Liver (tissue), 8 donors: ENCODE measurements at regions not wholly inside any gene's neighbourhood (a gene's known extent, or its start where the extent isn't known, plus 50 kb on each side); places are given as distances from the start of the nearest gene placed in this dataset.

Source experiments
- DNase-seq: peaks from one replicate; pipeline ENCODE4 v3.0.0-alpha.2; 2017; ENCODE audit warnings: low spot score
- H3K27ac ChIP-seq, 2 donors: one replicate each; pipeline ENCODE4 v1.7.0; 2013; ENCODE audit warnings: inconsistent platforms in 2 of 2, low read length in 2 of 2, control low read depth in 1 of 2, low read depth in 1 of 2, mild to moderate bottlenecking in 1 of 2
- H3K27me3 ChIP-seq, 4 donors: one replicate each; pipeline versions ENCODE4 v1.6.1 to v1.7.0; 2013; ENCODE audit warnings: low read length in 3 of 4, inconsistent platforms in 1 of 4, mild to moderate bottlenecking in 1 of 4, moderate library complexity in 1 of 4; ENCODE audit not compliant: control insufficient read depth in 4 of 4, insufficient read depth in 4 of 4
- H3K36me3 ChIP-seq, 4 donors: one replicate each; pipeline versions ENCODE4 v1.6.1 to v1.7.0; 2013; ENCODE audit warnings: low read length in 3 of 4, mild to moderate bottlenecking in 3 of 4, low read depth in 1 of 4, moderate library complexity in 1 of 4; ENCODE audit not compliant: control insufficient read depth in 4 of 4, insufficient read depth in 3 of 4
- H3K4me1 ChIP-seq, 4 donors: one replicate each; pipeline versions ENCODE4 v1.6.1 to v1.7.0; 2013; ENCODE audit warnings: low read length in 3 of 4, mild to moderate bottlenecking in 3 of 4, moderate library complexity in 1 of 4; ENCODE audit not compliant: control insufficient read depth in 4 of 4, insufficient read depth in 4 of 4
- H3K4me3 ChIP-seq, 3 donors: one replicate each; pipeline versions ENCODE4 v1.6.1 to v1.7.0; 2013; ENCODE audit warnings: low read length in 3 of 3, control low read depth in 1 of 3, low read depth in 1 of 3, mild to moderate bottlenecking in 1 of 3
- H3K9ac ChIP-seq, 2 donors: one replicate each; pipeline ENCODE4 v1.7.0; 2013; ENCODE audit warnings: low read length in 2 of 2, mild to moderate bottlenecking in 2 of 2, moderate library complexity in 2 of 2, control low read depth in 1 of 2, low read depth in 1 of 2
- H3K9me3 ChIP-seq, 4 donors: one replicate each; pipeline versions ENCODE4 v1.6.1 to v1.7.0; 2013; ENCODE audit warnings: low read length in 3 of 4; ENCODE audit not compliant: control insufficient read depth in 4 of 4
- ATF3 ChIP-seq: IDR thresholded peaks from 2 replicates; pipeline ENCODE4 v1.6.1; 2016; ENCODE audit warnings: antibody characterized with exemption
- CTCF ChIP-seq: fragments of 150-350 bp; IDR thresholded peaks from 2 replicates; pipeline ENCODE4 v1.5.1; 2017; ENCODE audit warnings: improper control_type of control experiment, low read depth, low read length; ENCODE audit not compliant: missing input control
- EGR1 ChIP-seq, 2 donors: IDR thresholded peaks; 2 replicates each; pipeline ENCODE4 v1.6.1; 2016 to 2018; ENCODE audit warnings: antibody characterized with exemption in 2 of 2, low read depth in 2 of 2
- FOXA2 ChIP-seq: IDR thresholded peaks from 2 replicates; pipeline ENCODE4 v1.6.1; 2016; ENCODE audit warnings: antibody characterized with exemption
- GABPA ChIP-seq, 2 donors: IDR thresholded peaks in 1 of 2; conservative IDR thresholded peaks in 1 of 2; 2 replicates each; pipeline ENCODE4 v1.6.1; 2016; ENCODE audit warnings: antibody characterized with exemption in 2 of 2, mild to moderate bottlenecking in 1 of 2, moderate library complexity in 1 of 2
- HNF4G ChIP-seq: IDR thresholded peaks from 2 replicates; pipeline ENCODE4 v1.6.1; 2016; ENCODE audit warnings: antibody characterized with exemption
- JUND ChIP-seq, 2 donors: IDR thresholded peaks; 2 replicates each; pipeline ENCODE4 v1.6.1; 2016; ENCODE audit warnings: antibody characterized with exemption in 2 of 2
- REST ChIP-seq: IDR thresholded peaks from 2 replicates; pipeline ENCODE4 v1.6.1; 2016; ENCODE audit warnings: antibody characterized with exemption, mild to moderate bottlenecking
- RXRA ChIP-seq, 2 donors: IDR thresholded peaks; 2 replicates each; pipeline ENCODE4 v1.6.1; 2017 to 2018; ENCODE audit warnings: antibody characterized with exemption in 2 of 2, mild to moderate bottlenecking in 1 of 2
- TAF1 ChIP-seq: conservative IDR thresholded peaks from 2 replicates; pipeline ENCODE4 v1.6.1; 2016; ENCODE audit warnings: antibody characterized with exemption, mild to moderate bottlenecking
- ZBTB33 ChIP-seq: IDR thresholded peaks from 2 replicates; pipeline ENCODE4 v1.6.1; 2016; ENCODE audit warnings: antibody characterized with exemption
- WGBS: extraction: QIAGEN DNeasy Blood & Tissue Kit; methylation state at CpG from one replicate; pipeline ENCODE4 v1.1.7; 2013; 5-methylcytosine and 5-hydroxymethylcytosine counted together
- donor health status: healthy.
- donor health status: healthy.
- donor health status: healthy.
- donor health status: healthy.
- donor health status: healthy.

GRCh38 chr5:162487528-162488525 lies 420.3 kb downstream of the GABRG2 start:
- H3K36me3 ChIP-seq, result no peaks in the 10 kb centered on the region
- 60% methylated on average over 7 of the region's 7 CpGs for WGBS
- H3K27me3 ChIP-seq, result no peaks in the 10 kb centered on the region
- no peak overlapping the region for H3K4me3 ChIP-seq
- no peak overlapping the region for H3K27ac ChIP-seq
- H3K9me3 ChIP-seq, result no peaks in the 10 kb centered on the region
- no peak for DNase-seq
- no peaks in the 10 kb centered on the region for H3K4me1 ChIP-seq
- no peak overlapping the region for H3K9ac ChIP-seq
- TF ChIP-seq ZBTB33 (no peak), TAF1 (no peak), JUND (IDR thresholded peaks at IDR 0.05) (no peak), EGR1 (IDR thresholded peaks at IDR 0.05; ENCODE audit: low read depth in 2 of 2) (no peak), ATF3 (no peak), HNF4G (no peak), REST (no peak)

- H3K4me3 ChIP-seq, result no peak overlapping the region
- H3K4me1 ChIP-seq, result no peaks in the 10 kb centered on the region
- H3K36me3 ChIP-seq, result no peaks in the 10 kb centered on the region
- no peak for DNase-seq
- no peak overlapping the region for H3K9ac ChIP-seq
- 61% methylated on average over 5 of the region's 5 CpGs for WGBS
- H3K27ac ChIP-seq, result no peak overlapping the region
- no peak for TF ChIP-seq RXRA (IDR thresholded peaks at IDR 0.05)
- TF ChIP-seq GABPA (IDR thresholded peaks at IDR 0.05 in 1 of 2, conservative IDR thresholded peaks at IDR 0.05 in 1 of 2), result no peak
- no peak for TF ChIP-seq TAF1
- TF ChIP-seq CTCF, result no peak
- no peak for TF ChIP-seq JUND (IDR thresholded peaks at IDR 0.05)
- no peak for TF ChIP-seq FOXA2
- no peaks in the 10 kb centered on the region for H3K27me3 ChIP-seq
- no peaks in the 10 kb centered on the region for H3K9me3 ChIP-seq
These were observed 428.7 kb downstream of the GABRG2 start for GRCh38 chr5:162496100-162496808.
